GM19043 (cell line): ENCODE measurements at regions not wholly inside any gene's neighbourhood (a gene's known extent, or its start where the extent isn't known, plus 50 kb on each side); places are given as distances from the start of the nearest gene placed in this dataset.
"Not testable (repeated sequence)": the region's sequence is repeated elsewhere in the genome, so short reads cannot be mapped to it uniquely, and the experiment has no call there.

Experiments
- ATAC-seq: cut with Tn5 transposase; IDR thresholded peaks from one replicate; pipeline ENCODE4 v1.9.1; 2021; ENCODE audit warnings: low read depth; ENCODE audit not compliant: unreplicated experiment

GRCh38 chr15:36039996-36040572 lies 494.1 kb upstream of the DPH6 start:
- ATAC-seq = no peak

- not testable (repeated sequence) for ATAC-seq
Measured at GRCh38 chr15:36047018-36047716, 501.2 kb upstream of the DPH6 start.

GRCh38 chr15:36050899-36051298 lies 504.9 kb upstream of the DPH6 start:
- ATAC-seq = no peak

GRCh38 chr15:36052641-36053040 lies 506.7 kb upstream of the DPH6 start:
- not testable (repeated sequence) for ATAC-seq

- ATAC-seq = no peak
Measured at GRCh38 chr15:36053746-36054145, 507.8 kb upstream of the DPH6 start.

- no peak for ATAC-seq
Measured at GRCh38 chr15:36059596-36059995, 513.6 kb upstream of the DPH6 start.

- no peak for ATAC-seq
Measured at GRCh38 chr15:36062357-36062756, 516.4 kb upstream of the DPH6 start.

GRCh38 chr15:36066757-36067156 lies 512.7 kb upstream of the CDIN1 start:
- ATAC-seq = no peak

- no peak for ATAC-seq
Measured at GRCh38 chr15:36067483-36068274, 511.7 kb upstream of the CDIN1 start.

GRCh38 chr15:36075333-36075732 lies 504.1 kb upstream of the CDIN1 start:
- ATAC-seq = no peak

- ATAC-seq = no peak
Measured at GRCh38 chr15:36079021-36079420, 500.4 kb upstream of the CDIN1 start.

GRCh38 chr15:36080759-36081158 lies 498.7 kb upstream of the CDIN1 start:
- no peak for ATAC-seq

- ATAC-seq = no peak
Measured at GRCh38 chr15:36090286-36090946, 489.0 kb upstream of the CDIN1 start.

GRCh38 chr15:36106640-36107335 lies 472.6 kb upstream of the CDIN1 start:
- ATAC-seq = no peak

GRCh38 chr15:36108541-36108940 lies 470.9 kb upstream of the CDIN1 start:
- ATAC-seq = no peak

GRCh38 chr15:36109943-36110658 lies 469.3 kb upstream of the CDIN1 start:
- ATAC-seq = no peak

GRCh38 chr15:36110659-36110993 lies 468.8 kb upstream of the CDIN1 start:
- no peak for ATAC-seq

GRCh38 chr15:36117296-36117787 lies 462.1 kb upstream of the CDIN1 start:
- ATAC-seq = no peak

- no peak for ATAC-seq
Measured at GRCh38 chr15:36126194-36126593, 453.2 kb upstream of the CDIN1 start.
